GM12865 (cell line): ENCODE measurements at regions not wholly inside any gene's neighbourhood (a gene's known extent, or its start where the extent isn't known, plus 50 kb on each side); places are given as distances from the start of the nearest gene placed in this dataset.
A peak's percentile ranks its signal among the peaks of the same experiment; 100 is the strongest.

ENCODE experiments used
- DNase-seq: peaks from one replicate; pipeline ENCODE4 v3.0.0; 2010; ENCODE audit warnings: low read depth
- H3K4me3 ChIP-seq: 2 replicates; pipeline ENCODE4 v1.5.1; 2011; ENCODE audit warnings: mild to moderate bottlenecking, low read depth, low read length, control low read depth
- TF ChIP-seq, protein P1 (sequence below): IDR thresholded peaks from 2 replicates; pipeline ENCODE4 v1.5.1; 2011; ENCODE audit warnings: low read length, control low read depth, low read depth, inconsistent platforms; ENCODE audit not compliant: insufficient read depth; ENCODE audit errors: missing control alignments

DNA sequence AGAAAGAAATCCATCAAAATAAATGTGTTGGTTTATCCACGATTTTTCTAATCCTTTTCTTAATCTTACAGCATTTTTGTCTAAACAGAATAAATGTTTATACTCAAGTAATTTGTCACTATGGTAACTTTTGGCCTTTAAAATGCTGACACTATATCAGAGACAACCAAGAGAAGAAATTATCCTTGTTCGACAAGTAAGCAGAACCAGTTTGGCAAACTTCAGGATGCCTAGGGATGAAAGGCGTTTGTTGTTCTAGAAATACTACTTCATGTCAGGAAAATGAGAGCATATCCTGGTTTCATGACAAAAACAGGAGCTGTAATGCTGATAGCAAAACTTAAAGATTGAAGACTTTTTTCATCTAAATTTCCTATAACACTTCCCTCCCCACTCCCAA, 308.0 kb upstream of the ATP11B start:
- no peak for DNase-seq
- TF ChIP-seq, protein P1, sequence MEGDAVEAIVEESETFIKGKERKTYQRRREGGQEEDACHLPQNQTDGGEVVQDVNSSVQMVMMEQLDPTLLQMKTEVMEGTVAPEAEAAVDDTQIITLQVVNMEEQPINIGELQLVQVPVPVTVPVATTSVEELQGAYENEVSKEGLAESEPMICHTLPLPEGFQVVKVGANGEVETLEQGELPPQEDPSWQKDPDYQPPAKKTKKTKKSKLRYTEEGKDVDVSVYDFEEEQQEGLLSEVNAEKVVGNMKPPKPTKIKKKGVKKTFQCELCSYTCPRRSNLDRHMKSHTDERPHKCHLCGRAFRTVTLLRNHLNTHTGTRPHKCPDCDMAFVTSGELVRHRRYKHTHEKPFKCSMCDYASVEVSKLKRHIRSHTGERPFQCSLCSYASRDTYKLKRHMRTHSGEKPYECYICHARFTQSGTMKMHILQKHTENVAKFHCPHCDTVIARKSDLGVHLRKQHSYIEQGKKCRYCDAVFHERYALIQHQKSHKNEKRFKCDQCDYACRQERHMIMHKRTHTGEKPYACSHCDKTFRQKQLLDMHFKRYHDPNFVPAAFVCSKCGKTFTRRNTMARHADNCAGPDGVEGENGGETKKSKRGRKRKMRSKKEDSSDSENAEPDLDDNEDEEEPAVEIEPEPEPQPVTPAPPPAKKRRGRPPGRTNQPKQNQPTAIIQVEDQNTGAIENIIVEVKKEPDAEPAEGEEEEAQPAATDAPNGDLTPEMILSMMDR: no peak
- H3K4me3 ChIP-seq: no peak overlapping the region

DNA sequence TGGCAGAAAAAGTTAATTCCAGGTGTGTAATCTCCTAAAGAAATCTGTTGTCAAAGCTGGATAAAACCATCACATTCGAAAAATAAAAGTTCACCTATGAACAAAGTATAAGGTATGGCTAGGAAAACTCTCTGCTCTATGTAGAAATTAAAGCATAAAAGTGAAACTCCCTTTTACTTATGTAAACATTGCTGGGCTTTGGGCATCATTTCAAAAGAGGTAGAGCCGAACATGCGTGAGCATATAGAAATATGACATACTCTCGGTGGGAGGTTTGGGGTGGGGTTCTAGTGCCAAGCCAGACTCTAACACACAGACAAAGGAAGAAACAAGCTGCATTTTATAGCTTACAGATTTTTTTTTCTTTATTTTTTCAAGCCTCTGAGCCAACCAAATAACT, 306.8 kb upstream of the ATP11B start:
- TF ChIP-seq, protein P1: no peak
- no peak overlapping the region for H3K4me3 ChIP-seq
- no peak for DNase-seq

DNA sequence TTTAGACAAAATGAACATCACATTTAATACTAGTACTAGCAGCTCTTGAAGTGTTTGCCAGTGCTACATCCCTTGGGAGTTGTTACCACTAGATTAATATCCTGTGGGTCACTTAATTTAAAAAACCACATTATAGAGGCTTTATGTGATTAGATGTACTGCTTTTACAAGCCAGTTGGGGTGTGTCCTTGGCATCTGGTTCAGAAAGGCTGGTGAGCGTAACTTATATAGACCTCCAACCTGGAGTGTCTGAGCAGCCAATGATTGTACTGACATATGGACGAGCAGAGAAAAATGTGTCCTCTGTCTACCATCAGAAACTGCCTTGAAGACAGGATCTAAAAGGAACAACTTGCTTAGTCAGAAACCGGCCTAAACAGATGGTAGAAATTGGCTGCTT, 306.2 kb upstream of the ATP11B start:
- no peak for DNase-seq
- TF ChIP-seq, protein P1: no peak
- H3K4me3 ChIP-seq: no peak overlapping the region

DNA sequence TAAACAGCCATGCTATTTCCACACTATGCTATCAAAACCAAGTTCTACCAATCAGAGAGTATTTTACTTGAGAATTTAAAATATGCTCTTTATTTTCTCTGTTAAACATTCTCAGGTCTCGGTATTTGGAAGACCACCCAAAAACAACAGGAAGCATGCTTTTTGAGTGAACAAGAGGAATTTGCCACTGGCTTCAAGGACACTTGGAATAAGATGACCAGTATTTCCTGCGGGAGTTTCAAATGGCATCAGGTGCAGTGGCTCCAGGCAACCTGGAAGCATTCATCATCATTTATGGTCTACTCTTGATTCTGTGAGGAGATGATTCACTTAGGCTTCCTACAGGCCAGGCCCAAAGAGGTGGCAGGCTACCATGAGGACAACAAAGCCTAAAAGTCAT, 305.7 kb upstream of the ATP11B start:
- TF ChIP-seq, protein P1: no peak
- no peak for DNase-seq
- H3K4me3 ChIP-seq: no peak overlapping the region

DNA sequence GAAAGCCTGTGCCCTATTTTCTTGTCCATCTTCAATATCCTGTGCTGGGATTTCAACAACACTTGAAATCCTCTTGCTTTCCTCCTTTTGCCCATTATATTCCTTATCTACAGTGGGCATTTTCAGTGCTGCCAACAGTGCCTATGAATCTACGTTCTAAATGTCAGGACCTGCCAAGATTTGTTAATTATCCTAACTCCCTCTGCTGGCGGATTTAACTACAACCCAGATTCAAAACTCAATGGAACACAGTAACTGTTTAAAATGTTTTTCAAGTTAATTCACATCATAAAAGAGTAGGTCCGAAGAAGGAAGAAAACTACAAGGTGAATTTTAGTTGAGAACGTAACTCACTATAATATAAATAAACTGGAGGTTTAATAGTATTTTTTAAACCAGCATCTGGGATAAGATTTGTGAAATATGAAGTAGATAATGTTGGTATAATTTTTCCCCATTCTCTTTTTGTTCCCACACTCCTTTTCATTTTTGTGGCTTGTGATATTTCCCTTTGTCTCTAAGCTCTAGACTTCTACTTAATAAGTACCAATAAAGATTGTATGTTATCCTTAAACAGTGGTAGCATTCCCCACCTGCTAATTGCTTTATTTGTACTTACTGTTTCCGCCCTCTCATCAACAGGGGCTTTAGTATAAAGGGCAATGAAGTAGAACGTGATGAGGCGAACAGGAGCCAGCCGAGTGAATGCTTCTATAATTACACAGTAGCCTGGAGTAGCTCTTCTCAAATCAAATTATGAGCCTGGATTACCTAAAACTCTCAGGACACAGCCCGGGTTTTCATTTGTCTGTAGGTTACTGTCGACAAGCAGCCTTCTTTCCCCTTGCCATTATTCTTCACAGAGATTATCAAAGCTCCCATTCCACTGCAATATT, 302.5 kb upstream of the ATP11B start:
- TF ChIP-seq, protein P1: peak; percentile 28
- H3K4me3 ChIP-seq: no peak overlapping the region
- DNase-seq: peak; percentile 34

DNA sequence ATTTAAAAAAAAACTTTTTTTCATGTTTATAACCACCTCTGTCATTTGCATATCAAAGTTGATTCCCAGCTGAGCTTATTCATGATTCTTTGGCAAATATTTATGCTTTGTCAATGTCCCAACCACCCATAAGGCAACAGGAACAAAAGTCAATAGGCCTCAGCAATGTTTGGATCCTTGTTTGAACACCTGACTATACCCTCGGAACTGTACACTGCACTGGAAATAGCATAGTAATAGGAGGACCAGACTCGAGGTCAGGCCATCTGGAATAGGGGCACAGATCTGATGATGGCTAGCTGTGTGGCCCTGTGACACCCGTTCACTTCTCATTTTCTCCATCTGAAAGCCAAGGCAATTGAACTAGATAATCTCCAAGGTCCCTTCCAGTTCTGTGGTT, 301.7 kb upstream of the ATP11B start:
- TF ChIP-seq, protein P1: no peak
- DNase-seq: no peak
- H3K4me3 ChIP-seq: no peak overlapping the region

DNA sequence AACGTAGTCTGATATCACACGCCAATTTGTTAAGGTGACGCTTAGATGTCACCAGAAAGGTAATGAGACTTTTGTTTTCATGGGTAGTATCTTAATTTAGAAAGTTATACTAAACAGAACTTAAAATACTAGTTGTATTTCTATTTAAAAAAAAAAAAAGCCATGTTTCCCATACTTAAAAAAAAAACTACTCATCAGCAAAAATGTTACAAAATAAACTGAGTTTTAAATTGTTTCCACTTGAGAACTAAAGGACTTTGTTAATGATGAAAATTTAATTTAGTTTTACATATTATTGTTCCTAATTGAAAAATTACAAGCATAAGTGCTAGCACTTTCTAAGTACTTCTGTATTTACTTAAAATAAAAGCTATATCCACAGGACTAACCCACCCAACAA, 300.8 kb upstream of the ATP11B start:
- no peak for DNase-seq
- TF ChIP-seq, protein P1: no peak
- no peak overlapping the region for H3K4me3 ChIP-seq
